GM19372 (cell line): ENCODE measurements at regions not wholly inside any gene's neighbourhood (a gene's known extent, or its start where the extent isn't known, plus 50 kb on each side); places are given as distances from the start of the nearest gene placed in this dataset.
A peak's percentile ranks its signal among the peaks of the same experiment; 100 is the strongest.

Experiments
- ATAC-seq: cut with Tn5 transposase; IDR thresholded peaks from one replicate; pipeline ENCODE4 v1.9.1; 2021; ENCODE audit warnings: mild to moderate bottlenecking, low read depth, moderate library complexity; ENCODE audit not compliant: unreplicated experiment

DNA sequence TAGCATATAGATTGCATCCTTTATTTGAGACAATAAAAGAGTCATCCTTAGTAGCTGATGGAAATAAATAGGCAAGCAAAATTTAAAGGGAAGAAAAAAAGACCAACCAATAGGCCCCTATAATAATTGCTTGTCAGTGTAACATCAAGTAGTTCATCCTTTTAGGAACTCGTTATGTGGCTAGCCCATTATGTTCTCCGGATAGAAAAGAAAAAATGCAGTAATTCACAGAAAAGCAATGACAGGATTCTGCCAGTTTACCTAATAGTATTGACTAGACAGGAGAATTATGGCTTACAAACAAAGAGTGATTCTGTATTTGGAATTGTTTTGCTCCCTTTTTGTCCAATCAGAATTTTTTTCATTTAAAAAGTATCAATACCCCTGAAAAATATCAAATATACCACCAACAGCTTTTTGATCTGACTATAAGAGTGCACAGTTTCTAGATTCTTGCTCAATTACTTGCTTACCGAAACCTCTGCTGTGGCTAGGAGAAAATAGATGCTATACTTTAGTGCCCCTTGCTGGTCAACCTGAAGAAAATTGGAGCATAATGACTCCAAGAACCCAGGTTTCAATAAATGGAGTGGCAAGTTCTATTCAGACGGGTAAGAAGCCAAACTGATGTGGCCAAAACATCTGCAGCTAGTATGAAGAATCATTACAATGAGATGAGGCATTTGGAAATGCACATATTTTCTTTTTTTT, 91.5 kb upstream of the SASH1 start:
- peak; percentile 67 for ATAC-seq

DNA sequence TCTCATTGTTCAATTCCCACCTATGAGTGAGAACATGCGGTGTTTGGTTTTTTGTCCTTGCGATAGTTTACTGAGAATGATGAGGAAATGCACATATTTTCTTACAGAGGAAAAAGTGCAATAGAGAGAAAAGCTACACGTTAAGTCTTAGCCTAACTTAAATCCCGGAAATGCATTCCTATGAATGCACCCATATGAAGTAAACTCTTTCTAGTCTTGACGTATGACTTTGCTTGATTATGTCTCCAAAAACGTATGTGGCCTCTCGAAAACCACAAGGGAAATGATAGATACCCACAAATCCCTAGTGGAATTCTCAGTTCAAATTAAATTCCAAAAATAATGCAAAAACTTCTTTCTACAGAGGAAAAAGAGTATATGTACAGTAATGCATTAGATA, 90.7 kb upstream of the SASH1 start:
- no peak for ATAC-seq

DNA sequence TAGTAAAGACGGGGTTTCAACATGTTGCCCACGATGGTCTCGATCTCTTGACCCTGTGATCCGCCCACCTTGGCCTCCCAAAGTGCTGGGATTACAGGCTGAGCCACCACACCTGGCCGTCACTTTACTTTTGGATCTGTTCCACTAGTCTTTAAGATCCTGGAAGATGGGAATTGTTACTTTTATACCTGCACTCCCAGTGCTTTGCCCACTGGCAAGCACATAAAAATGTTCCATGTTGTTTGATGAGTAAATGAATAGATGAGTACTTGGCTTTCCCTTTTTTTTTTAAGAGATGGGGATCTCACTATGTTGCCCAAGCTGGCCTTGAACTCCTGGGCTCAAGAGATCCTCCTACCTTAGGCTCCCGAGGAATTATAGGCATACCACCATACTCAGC, 84.8 kb upstream of the SASH1 start:
- ATAC-seq, result no peak

DNA sequence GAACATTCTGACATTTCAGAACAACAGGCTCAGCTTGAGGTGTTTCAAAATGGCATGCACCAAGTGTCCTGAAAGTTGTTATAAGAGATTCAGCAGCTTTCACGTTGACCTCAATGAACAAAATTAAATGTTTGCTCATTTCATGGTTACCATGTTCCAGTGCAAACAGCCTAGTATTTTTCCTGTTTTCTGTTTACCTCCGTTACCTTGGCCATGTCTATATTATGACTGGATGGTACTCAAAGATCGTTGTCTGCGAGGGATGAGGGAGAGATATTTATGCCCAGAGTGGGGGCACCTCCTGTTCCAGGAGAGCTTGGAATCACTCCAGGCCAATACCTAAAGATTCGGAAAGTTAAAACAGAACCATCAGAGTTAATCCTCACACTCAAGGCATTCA, 83.8 kb upstream of the SASH1 start:
- no peak for ATAC-seq

DNA sequence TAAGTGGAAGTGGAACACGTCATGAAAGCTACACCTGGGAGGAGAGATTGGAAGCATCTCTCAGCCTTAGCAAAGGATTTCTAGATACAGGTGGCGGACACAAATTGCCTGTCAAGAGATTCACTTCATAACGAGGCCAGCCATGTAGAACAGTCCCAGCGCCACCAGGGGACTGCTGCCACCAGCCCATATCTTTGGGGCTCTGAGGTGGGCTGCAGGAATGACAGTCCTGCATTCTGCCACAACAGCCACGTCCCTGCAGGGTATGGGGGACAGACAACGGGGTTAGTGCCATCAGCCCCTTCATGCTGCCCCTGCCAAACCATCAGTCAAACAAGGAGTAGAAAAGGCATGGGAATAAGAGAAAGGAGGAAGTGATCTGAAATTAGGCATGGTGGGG, 81.2 kb upstream of the SASH1 start:
- no peak for ATAC-seq

DNA sequence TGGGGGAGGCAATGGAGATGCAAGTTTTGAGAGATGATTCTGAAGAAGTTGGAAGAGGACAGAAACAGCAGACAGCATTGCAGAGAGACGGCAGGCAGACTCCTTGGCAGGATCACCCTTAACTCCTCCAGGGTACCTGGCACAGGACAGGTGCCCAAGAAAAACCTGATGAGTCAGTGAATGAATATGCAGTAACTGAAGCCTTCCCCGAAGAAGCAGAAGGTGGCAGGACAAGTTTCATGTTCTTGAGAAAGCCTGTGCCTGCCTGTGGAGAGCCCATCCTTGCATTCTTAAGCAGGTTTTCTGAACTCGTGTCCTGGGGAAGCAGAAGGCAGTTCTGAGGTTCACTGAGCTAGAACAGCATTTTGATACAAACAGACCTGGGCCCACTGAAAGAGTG, 79.6 kb upstream of the SASH1 start:
- no peak for ATAC-seq

DNA sequence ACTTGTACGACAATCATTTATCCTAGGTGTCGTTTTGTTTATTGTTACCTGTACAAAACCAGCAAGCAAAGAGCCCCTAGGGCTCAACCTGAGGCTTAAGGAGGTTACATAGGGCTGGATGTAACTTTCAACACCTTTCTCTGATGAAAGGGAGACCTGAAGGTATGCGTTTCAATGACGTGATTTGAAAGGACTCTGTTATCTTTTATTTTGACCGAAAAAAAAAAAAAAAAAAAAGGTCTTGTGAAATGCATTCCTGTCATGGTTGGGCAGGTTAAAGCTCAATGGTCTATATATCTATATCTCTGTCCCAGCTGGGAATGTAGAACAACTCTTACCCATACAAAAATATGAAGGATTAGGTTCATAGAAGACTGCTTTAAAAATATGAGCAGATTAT, 78.7 kb upstream of the SASH1 start:
- no peak for ATAC-seq

DNA sequence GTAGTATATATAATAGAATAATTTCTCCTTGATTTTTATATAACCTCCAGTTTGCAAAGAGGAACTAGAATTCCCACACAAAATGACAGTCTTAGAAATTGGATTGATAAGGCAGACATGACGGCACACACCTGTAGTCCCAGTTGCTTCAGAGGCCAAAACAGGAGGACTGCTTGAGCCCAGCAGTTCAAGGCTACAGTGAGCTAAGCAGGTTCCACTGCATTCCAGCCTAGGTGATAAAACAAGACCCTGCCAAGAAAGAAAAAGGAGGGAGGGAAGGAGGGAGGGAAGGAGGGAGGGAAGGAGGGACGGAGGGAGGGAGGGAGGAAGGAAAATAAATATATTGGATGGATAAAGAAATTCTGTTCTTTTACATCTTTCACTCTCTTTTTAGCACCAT, 77.6 kb upstream of the SASH1 start:
- no peak for ATAC-seq

DNA sequence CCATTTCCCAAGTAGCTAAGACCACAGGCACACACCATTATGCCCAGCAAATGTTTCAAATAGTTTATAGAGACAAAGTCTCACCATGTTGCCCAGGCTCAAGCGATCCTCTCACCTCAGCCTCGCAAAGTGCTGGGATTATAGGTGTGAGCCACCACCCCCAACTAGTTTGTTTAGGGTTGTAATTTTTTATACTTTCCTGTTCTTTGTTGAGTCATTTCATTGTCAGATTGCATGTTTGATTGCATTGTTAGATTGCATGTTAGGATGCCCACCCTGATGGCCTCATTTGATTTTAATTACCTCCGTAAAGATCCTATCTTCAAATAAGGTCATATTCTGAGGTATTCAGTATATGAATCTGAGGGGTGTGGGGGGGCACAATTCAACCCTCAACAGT, 73.3 kb upstream of the SASH1 start:
- ATAC-seq, result no peak

DNA sequence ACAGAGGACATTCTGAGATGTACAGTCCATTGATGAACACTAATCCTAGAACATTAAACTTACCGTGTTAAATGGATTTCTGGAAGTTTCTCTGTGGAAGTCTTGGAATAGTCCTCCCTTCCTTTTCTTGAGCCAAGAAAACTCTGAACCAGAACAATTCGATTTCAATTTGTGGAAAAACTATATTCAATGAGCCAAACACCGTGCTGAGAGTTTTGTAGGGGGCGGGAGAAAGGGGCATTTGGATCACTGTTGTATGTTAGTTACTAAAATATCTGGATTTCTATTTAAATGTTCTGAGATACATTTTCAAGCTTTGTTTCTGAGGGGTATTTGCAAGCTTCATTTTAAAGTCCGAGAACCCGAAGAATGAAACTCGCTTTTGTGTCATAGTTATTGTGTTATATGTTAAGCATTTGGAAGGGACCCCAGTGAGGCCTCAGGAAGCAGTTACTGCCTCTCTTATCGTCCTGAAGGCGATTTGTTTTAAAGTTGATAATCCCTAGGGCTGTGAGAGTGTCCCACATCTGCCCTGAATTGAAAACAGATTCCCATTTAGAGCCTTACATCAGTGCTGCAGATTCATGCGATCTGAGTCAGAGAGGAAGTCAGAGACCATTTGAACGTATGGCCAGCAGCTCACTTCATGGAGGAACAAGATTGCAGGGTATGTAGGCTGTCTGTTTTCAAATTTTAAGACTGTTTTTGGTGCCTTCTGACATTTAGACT, 70.8 kb upstream of the SASH1 start:
- ATAC-seq, result no peak

DNA sequence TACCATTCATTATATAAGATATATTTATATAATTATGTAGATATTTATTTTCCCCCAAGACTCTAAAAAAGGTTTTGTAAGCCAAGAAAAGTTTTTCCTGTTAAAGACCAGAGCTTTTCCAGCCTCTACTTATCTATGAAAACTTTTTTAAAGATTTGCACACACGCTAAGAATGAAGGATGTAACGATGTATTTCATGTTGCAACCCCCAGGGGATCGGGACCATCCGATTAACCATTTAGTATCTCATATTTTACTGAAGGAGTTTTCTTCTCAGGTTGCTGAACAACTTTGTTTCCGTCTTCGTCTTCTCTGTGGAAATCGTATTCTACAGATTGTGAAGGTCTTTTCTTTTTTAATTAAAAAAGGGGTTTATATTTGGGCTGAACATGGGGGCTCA, 70.0 kb upstream of the SASH1 start:
- no peak for ATAC-seq

DNA sequence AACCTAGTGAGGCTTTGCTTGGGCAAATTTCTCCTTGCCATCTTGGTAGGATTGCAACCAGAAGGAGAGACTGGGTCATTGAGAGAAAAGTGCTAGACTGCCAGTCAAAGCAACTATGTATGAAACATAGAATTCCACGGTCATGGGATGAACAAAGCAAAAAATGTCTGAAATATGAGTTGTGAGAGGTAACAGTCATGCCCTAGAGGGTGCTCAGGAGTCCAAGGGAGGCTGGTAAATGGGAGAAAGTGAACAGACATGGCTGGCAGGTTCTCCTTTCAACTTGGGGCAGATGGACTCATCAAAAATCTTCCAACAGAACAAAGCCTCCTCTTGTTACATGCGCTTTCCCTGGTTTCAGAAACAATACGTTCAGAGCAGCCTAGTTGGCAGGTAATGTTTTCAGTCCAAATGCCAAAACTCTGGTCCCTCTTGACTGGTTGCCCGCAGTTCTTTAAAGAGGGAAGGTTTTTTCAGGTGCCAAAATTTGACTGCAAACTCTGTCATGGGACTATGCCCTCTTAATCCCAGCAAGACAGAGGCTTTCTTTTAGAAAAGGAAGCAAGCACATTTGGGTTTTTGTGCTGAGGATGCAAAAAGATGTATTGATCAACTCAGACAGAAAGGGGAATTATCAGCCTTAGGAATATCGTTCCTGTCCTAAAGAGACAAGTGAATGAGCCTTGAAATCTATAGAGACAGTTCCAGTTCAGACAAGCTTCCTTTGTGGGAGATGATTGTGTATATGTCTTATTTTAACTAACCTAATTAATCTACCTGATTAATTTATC, 68.5 kb upstream of the SASH1 start:
- ATAC-seq, result no peak

DNA sequence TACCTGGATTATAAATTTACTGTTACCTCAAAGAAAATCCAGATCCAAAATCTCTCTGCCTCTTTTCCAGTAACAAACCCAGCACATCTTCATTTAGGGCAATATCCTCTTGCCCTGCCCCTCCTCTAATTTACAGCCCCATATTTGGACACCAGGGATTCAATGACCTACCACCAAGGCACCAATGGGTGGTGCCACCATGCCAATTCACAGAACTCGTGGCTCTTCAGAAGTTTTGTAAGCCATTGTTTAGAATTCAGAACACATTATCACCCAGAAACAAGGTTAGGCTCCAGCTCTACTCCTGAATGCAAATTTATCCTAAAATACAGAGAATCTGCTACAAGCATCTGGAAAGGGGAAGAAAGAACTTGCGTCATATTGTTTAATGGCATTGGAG, 67.8 kb upstream of the SASH1 start:
- ATAC-seq, result no peak

DNA sequence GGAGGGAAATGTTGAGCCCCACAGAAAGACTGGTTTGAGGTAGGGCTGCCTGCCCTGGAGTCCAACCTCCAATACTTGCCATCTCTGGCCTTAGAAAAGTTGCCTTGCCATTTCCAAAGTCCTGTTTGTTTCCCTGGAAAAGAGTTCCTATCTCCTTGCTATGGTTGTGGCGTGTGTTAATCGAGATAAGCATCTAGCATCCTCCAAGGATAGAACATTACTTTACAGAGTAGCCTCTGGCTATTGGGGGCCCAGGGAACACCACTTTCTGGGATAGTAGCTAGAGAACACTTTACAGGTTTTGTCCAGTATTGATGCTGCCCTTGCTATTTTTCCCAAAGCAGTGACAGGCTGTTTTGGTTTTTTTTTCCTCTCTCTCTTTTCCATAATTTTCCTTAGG, 57.4 kb upstream of the SASH1 start:
- ATAC-seq, result no peak

DNA sequence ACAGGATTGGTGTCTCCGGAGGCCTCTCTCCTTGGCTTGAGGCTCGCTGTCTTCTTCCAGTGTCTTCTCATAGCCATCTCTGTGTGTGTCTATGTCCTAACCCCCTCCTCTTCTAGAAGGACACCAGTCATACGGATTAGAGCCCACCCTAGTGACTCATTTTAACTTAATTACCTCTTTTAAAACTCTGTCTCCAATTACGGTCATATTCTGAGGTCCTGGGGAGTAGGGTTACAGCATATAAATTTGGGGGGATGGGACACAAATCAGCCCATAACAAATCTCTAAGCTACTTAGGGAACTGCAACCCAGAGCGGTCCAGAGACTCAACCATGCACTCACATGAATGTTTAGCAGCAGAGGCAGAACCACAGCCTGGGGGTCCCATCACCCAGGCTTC, 56.1 kb upstream of the SASH1 start:
- no peak for ATAC-seq

DNA sequence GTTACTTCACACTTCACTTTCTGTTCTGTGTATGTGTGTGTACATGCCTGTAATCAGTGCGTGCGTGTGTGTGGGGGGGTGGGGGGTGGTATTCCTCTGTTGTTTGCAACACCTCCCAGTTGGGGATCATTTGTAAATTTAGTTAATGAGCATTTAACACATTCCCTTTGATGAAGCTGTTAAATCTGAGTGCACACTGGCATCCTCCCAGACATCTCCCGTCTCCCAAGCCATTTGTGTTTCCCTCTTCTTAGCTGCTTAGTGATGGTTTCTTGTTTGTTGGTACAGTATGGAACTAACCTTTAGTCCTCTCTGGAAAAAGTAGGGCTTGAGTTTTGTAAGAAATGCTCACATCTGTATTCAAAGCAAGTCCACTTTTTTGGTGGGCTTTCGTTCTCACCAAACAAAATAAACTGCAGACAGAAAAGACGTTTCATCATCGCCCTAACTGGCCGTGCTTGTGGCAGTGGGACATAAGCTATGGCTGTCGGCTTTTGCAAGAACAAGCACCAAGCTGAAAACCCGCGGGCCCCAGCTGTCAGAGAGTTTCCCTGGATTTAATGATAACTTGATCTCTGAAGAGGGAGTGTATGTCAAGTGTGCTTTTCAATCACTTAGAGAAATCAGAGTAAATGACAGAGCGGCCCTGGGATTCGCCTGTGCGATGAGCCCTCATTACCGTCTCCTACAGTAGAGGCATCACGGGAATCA, 54.9 kb upstream of the SASH1 start:
- no peak for ATAC-seq

DNA sequence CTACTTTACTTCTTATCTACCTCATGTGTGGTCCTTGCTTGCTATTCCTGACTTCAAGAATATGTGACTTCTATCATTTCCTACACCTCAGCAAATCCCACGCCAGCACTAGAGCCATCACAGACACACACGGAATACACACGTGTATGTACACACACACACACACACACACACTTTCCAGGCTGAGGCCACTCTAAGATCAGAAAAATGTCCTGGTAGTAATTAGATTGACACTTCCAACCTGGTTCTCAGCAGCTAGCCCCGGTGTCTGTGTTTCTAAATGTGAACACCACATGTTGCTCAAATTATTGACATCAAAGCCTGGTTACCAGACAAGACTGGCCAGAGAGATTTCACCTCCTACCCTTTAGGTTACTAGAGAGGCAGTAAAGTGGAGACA, 54.1 kb upstream of the SASH1 start:
- ATAC-seq, result no peak

DNA sequence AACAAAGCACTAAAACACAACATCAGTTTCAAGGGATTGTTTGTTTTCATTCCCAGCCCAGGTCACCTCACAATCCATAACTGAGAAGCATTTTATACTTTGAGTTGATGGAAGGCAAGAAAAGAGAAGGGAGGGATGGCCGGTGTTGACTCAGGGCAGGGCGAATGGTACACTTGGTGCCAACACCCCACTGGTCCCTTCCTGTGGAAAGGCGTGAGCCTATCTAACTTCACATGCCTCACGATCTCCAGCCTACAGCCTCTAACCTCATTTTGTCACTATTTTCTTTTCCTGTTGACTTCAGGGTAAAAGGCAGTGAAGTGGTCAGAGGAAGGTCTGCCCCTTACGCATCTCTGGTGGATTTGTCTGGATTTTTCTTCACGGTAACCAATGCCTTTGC, 53.5 kb upstream of the SASH1 start:
- ATAC-seq, result no peak

DNA sequence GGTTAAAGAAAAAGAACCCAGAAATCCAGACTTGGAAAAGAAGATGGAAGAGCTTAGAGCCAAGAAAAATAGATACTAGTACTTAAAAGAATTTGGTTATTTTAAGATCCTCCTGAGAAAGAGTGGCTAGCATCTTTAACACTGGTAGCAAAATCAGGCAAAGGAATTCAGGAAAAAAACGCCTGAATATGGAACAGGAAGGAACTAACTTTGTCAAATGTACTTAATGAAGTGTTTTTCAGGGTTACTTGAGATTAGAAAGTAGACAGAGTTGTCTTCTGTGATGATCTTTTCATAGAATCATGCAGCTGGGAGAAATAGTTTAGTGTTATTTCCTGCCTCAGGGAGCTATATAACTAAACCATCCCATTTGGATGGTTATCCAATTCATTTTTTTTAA, 50.8 kb upstream of the SASH1 start:
- ATAC-seq, result no peak
